HG02938 (cell line): ENCODE measurements at regions not wholly inside any gene's neighbourhood (a gene's known extent, or its start where the extent isn't known, plus 50 kb on each side); places are given as distances from the start of the nearest gene placed in this dataset.
"Not testable (repeated sequence)": the region's sequence is repeated elsewhere in the genome, so short reads cannot be mapped to it uniquely, and the experiment has no call there.

Source experiments
- ATAC-seq: cut with Tn5 transposase; IDR thresholded peaks from one replicate; pipeline ENCODE4 v1.9.1; 2021; ENCODE audit warnings: mild to moderate bottlenecking, moderate library complexity; ENCODE audit not compliant: unreplicated experiment

GRCh38 chr2:184302506-184302905 is 295.8 kb upstream of the ZNF804A start:
- ATAC-seq, result no peak

- no peak for ATAC-seq
Observed at GRCh38 chr2:184304006-184304405, 294.3 kb upstream of the ZNF804A start.

- no peak for ATAC-seq
Observed at GRCh38 chr2:184305105-184305504, 293.2 kb upstream of the ZNF804A start.

GRCh38 chr2:184308706-184309105 is 289.6 kb upstream of the ZNF804A start:
- ATAC-seq, result no peak

GRCh38 chr2:184312970-184313369 is 285.4 kb upstream of the ZNF804A start:
- no peak for ATAC-seq

GRCh38 chr2:184314829-184315228 is 283.5 kb upstream of the ZNF804A start:
- no peak for ATAC-seq

GRCh38 chr2:184316921-184317320 is 281.4 kb upstream of the ZNF804A start:
- no peak for ATAC-seq

GRCh38 chr2:184322615-184323014 is 275.7 kb upstream of the ZNF804A start:
- ATAC-seq, result no peak

GRCh38 chr2:184326066-184326465 is 272.3 kb upstream of the ZNF804A start:
- ATAC-seq, result no peak

- not testable (repeated sequence) for ATAC-seq
Observed at GRCh38 chr2:184327805-184328204, 270.5 kb upstream of the ZNF804A start.

GRCh38 chr2:184330561-184330960 is 267.8 kb upstream of the ZNF804A start:
- not testable (repeated sequence) for ATAC-seq

GRCh38 chr2:184336688-184337087 is 261.6 kb upstream of the ZNF804A start:
- ATAC-seq, result no peak

GRCh38 chr2:184338771-184339170 is 259.6 kb upstream of the ZNF804A start:
- no peak for ATAC-seq

- ATAC-seq, result no peak
Observed at GRCh38 chr2:184339966-184340365, 258.4 kb upstream of the ZNF804A start.

GRCh38 chr2:184346338-184346862 is 251.9 kb upstream of the ZNF804A start:
- no peak for ATAC-seq

GRCh38 chr2:184351126-184351525 is 247.2 kb upstream of the ZNF804A start:
- no peak for ATAC-seq

GRCh38 chr2:184357033-184357432 is 241.3 kb upstream of the ZNF804A start:
- ATAC-seq, result no peak

- no peak for ATAC-seq
Observed at GRCh38 chr2:184359379-184359778, 238.9 kb upstream of the ZNF804A start.

- ATAC-seq, result no peak
Observed at GRCh38 chr2:184363213-184363612, 235.1 kb upstream of the ZNF804A start.

- ATAC-seq, result no peak
Observed at GRCh38 chr2:184367211-184367610, 231.1 kb upstream of the ZNF804A start.

GRCh38 chr2:184369307-184369706 is 229.0 kb upstream of the ZNF804A start:
- ATAC-seq, result no peak

GRCh38 chr2:184370954-184371353 is 227.4 kb upstream of the ZNF804A start:
- ATAC-seq, result no peak

GRCh38 chr2:184371641-184372040 is 226.7 kb upstream of the ZNF804A start:
- ATAC-seq, result no peak
